Osteoblast (primary cell): ENCODE measurements at regions not wholly inside any gene's neighbourhood (a gene's known extent, or its start where the extent isn't known, plus 50 kb on each side); places are given as distances from the start of the nearest gene placed in this dataset.

Experiments used
- DNase-seq: peaks from one replicate; pipeline ENCODE4 v3.0.0; 2011; ENCODE audit warnings: low spot score, mixed read lengths; ENCODE audit not compliant: insufficient read length; ENCODE audit errors: missing footprints
- H2AFZ ChIP-seq: 2 replicates; pipeline ENCODE4 v1.6.0; 2011; ENCODE audit warnings: mild to moderate bottlenecking, low read length
- H3K27ac ChIP-seq: 2 replicates; pipeline ENCODE4 v1.5.1; 2011; ENCODE audit warnings: mild to moderate bottlenecking, low read depth, low read length, moderate library complexity
- H3K27me3 ChIP-seq: 2 replicates; pipeline ENCODE4 v1.6.0; 2012; ENCODE audit warnings: mild to moderate bottlenecking, control low read depth, inconsistent platforms, low read length, moderate library complexity; ENCODE audit not compliant: insufficient read depth
- H3K36me3 ChIP-seq: 2 replicates; pipeline ENCODE4 v1.5.1; 2011; ENCODE audit warnings: mild to moderate bottlenecking, low read length, control low read depth, moderate library complexity; ENCODE audit not compliant: insufficient read depth
- H3K4me1 ChIP-seq: 2 replicates; pipeline ENCODE4 v1.5.1; 2011; ENCODE audit warnings: mild to moderate bottlenecking, low read length, control low read depth, moderate library complexity; ENCODE audit not compliant: insufficient read depth
- H3K4me2 ChIP-seq: 2 replicates; pipeline ENCODE4 v1.6.0; 2011; ENCODE audit warnings: mild to moderate bottlenecking, low read length; ENCODE audit not compliant: insufficient read depth
- H3K4me3 ChIP-seq: fragments of 200-600 bp; sonication (generic); 3 replicates; pipeline ENCODE4 v1.5.1; 2012; ENCODE audit warnings: mild to moderate bottlenecking, low read length, inconsistent platforms; ENCODE audit not compliant: insufficient read depth
- H3K79me2 ChIP-seq: 2 replicates; pipeline ENCODE4 v1.6.0; 2012; ENCODE audit warnings: mild to moderate bottlenecking, low read length, control low read depth, inconsistent platforms; ENCODE audit not compliant: insufficient read depth
- H3K9me3 ChIP-seq: 2 replicates; pipeline ENCODE4 v1.5.1; 2011; ENCODE audit warnings: low read depth, low read length, control low read depth
- H4K20me1 ChIP-seq: 2 replicates; pipeline ENCODE4 v1.6.0; 2012; ENCODE audit warnings: mild to moderate bottlenecking, low read length, control low read depth; ENCODE audit not compliant: insufficient read depth
- TF ChIP-seq, protein P1 (sequence below): IDR thresholded peaks from 2 replicates; pipeline ENCODE4 v1.5.1; 2011; ENCODE audit warnings: mild to moderate bottlenecking, low read depth, low read length, moderate library complexity; ENCODE audit errors: extremely low read depth

DNA sequence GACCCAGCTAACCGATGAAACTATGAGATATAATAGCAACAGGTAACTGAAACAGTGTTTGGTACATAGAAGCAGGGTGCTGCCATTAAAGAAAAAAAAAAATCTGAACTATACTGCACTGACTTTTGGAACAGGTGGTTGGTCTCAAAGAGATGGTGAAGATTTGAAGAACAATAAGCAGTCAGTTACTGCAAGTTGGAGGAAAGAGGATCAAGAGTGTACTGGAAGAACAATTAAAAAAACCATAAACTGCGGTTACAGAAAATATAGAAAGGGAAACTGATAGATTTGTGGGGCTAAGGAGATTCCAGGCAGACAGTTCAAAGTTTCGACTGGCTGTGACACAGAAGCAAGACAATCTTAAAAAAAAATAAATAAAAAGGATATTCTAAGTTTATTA is 181.9 kb upstream of the TRAM1L1 start:
- H2AFZ ChIP-seq = no peak overlapping the region
- TF ChIP-seq, protein P1, sequence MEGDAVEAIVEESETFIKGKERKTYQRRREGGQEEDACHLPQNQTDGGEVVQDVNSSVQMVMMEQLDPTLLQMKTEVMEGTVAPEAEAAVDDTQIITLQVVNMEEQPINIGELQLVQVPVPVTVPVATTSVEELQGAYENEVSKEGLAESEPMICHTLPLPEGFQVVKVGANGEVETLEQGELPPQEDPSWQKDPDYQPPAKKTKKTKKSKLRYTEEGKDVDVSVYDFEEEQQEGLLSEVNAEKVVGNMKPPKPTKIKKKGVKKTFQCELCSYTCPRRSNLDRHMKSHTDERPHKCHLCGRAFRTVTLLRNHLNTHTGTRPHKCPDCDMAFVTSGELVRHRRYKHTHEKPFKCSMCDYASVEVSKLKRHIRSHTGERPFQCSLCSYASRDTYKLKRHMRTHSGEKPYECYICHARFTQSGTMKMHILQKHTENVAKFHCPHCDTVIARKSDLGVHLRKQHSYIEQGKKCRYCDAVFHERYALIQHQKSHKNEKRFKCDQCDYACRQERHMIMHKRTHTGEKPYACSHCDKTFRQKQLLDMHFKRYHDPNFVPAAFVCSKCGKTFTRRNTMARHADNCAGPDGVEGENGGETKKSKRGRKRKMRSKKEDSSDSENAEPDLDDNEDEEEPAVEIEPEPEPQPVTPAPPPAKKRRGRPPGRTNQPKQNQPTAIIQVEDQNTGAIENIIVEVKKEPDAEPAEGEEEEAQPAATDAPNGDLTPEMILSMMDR = no peak

DNA sequence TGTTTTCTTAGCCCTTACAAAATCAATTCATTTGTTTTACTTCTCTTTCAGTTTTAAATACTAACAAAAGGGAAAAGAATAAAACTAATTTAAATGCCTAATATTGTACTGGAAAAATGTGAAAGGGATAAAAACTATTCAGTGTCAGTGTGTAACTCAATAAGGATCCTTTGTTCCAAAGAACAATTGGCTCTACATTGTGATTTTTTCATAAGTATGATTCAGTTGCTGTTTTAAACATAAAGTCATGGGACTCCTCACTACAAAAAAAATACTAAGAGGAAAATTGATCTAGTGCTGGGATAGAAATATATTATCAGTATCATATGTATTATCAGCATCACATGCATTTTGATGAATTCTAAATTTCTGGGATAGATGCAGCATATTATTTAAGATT is 199.4 kb upstream of the TRAM1L1 start:
- H3K4me1 ChIP-seq = no peaks in the 10 kb centered on the region
- no peaks in the 10 kb centered on the region for H3K79me2 ChIP-seq

More for the DNA sequence above, 181.9 kb upstream of the TRAM1L1 start:
- no peak overlapping the region for H3K4me3 ChIP-seq
- DNase-seq = no peak
- no peak overlapping the region for H3K4me2 ChIP-seq
- no peaks in the 10 kb centered on the region for H3K27me3 ChIP-seq
- H4K20me1 ChIP-seq = no peaks in the 10 kb centered on the region
- H3K36me3 ChIP-seq = no peaks in the 10 kb centered on the region
- no peaks in the 10 kb centered on the region for H3K79me2 ChIP-seq
- H3K27ac ChIP-seq = no peak overlapping the region
- H3K9me3 ChIP-seq = no peaks in the 10 kb centered on the region
- H3K4me1 ChIP-seq = no peaks in the 10 kb centered on the region

GRCh38 chr4:117293784-117294183 is 208.4 kb upstream of the TRAM1L1 start:
- TF ChIP-seq, protein P1 = no peak
- no peak for DNase-seq
- H3K36me3 ChIP-seq = no peaks in the 10 kb centered on the region
- no peaks in the 10 kb centered on the region for H3K27me3 ChIP-seq
- no peaks in the 10 kb centered on the region for H3K9me3 ChIP-seq
- no peaks in the 10 kb centered on the region for H3K4me1 ChIP-seq
- no peaks in the 10 kb centered on the region for H4K20me1 ChIP-seq
- H3K4me2 ChIP-seq = no peak overlapping the region
- no peak overlapping the region for H3K27ac ChIP-seq
- H3K79me2 ChIP-seq = no peaks in the 10 kb centered on the region
- no peak overlapping the region for H3K4me3 ChIP-seq
- no peak overlapping the region for H2AFZ ChIP-seq

More for the DNA sequence above, 199.4 kb upstream of the TRAM1L1 start:
- DNase-seq = no peak
- Histone ChIP-seq H3K4me2 (no peak overlapping the region), H3K27me3 (no peaks in the 10 kb centered on the region), H3K9me3 (no peaks in the 10 kb centered on the region), H3K27ac (no peak overlapping the region), H2AFZ (no peak overlapping the region), H3K4me3 (no peak overlapping the region), H4K20me1 (no peaks in the 10 kb centered on the region), H3K36me3 (no peaks in the 10 kb centered on the region)
- TF ChIP-seq, protein P1 = no peak

DNA sequence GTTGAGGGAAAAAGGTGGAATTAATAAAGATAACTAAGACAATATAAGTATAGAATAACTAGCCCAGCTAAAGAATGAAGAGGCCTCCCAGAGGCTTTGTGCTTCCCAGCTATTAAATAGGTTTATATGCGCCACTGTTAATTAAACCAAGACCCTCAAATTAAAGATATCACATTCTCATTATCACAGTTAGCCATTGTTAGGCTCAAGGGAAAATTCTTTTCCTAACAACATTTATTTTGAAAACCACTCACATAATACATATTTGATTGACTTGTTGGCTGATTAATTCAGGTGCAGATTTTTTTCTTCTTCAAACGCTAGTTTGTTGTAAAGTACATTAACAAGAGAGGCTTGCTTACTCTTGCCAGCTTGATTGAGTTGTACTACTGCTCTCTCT is 216.8 kb upstream of the TRAM1L1 start:
- no peak for DNase-seq

More for the DNA sequence above, 216.8 kb upstream of the TRAM1L1 start:
- TF ChIP-seq, protein P1 = no peak
- no peak overlapping the region for H3K4me3 ChIP-seq
- H2AFZ ChIP-seq = no peak overlapping the region
- no peaks in the 10 kb centered on the region for H4K20me1 ChIP-seq
- H3K79me2 ChIP-seq = no peaks in the 10 kb centered on the region
- no peaks in the 10 kb centered on the region for H3K27me3 ChIP-seq
- no peak overlapping the region for H3K4me2 ChIP-seq
- H3K9me3 ChIP-seq = no peaks in the 10 kb centered on the region
- H3K4me1 ChIP-seq = no peaks in the 10 kb centered on the region
- H3K27ac ChIP-seq = no peak overlapping the region
- H3K36me3 ChIP-seq = no peaks in the 10 kb centered on the region
